ENCODE measurements at regions not wholly inside any gene's neighbourhood (a gene's known extent, or its start where the extent isn't known, plus 50 kb on each side); places are given as distances from the start of the nearest gene placed in this dataset.

DNA sequence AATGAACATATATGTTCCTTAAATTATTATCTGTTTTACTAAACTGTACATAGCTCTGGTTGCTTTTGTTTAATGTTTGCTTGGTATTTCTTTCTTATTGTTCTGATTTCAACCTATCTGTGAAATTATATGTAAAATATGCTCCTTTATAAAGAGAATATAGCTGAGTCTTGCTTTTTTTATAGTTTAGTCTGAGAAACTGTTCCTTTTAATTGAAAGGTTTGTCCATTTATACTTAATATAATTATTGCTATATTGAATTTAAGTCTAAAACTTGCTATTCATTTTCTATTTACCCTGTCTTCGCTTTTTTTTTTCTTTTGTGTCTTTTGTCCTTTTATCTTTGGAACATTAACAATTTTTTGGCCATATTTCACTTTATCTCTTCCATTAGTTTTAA, 712.0 kb downstream of the MAT2B start:
- no peaks in the 10 kb centered on the region for H3K27me3 ChIP-seq (ENCODE audit: insufficient read depth, low read length)
- TF ChIP-seq, protein P1, sequence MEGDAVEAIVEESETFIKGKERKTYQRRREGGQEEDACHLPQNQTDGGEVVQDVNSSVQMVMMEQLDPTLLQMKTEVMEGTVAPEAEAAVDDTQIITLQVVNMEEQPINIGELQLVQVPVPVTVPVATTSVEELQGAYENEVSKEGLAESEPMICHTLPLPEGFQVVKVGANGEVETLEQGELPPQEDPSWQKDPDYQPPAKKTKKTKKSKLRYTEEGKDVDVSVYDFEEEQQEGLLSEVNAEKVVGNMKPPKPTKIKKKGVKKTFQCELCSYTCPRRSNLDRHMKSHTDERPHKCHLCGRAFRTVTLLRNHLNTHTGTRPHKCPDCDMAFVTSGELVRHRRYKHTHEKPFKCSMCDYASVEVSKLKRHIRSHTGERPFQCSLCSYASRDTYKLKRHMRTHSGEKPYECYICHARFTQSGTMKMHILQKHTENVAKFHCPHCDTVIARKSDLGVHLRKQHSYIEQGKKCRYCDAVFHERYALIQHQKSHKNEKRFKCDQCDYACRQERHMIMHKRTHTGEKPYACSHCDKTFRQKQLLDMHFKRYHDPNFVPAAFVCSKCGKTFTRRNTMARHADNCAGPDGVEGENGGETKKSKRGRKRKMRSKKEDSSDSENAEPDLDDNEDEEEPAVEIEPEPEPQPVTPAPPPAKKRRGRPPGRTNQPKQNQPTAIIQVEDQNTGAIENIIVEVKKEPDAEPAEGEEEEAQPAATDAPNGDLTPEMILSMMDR (IDR thresholded peaks at IDR 0.05; ENCODE audit: extremely low read depth, low read depth, low read length) = no peak
- no peak overlapping the region for H3K27ac ChIP-seq (ENCODE audit: low read depth, low read length)
- no peak overlapping the region for H3K4me3 ChIP-seq (ENCODE audit: insufficient read depth, low read length)
- no peaks in the 10 kb centered on the region for H3K9me3 ChIP-seq (ENCODE audit: low read depth, low read length)
- no peaks in the 10 kb centered on the region for H3K36me3 ChIP-seq (ENCODE audit: insufficient read depth, low read length)
- H2AFZ ChIP-seq (ENCODE audit: low read length) = no peak overlapping the region
- no peaks in the 10 kb centered on the region for H3K79me2 ChIP-seq (ENCODE audit: insufficient read depth, low read length)
- H3K4me2 ChIP-seq (ENCODE audit: insufficient read depth, low read length) = no peak overlapping the region
- H4K20me1 ChIP-seq (ENCODE audit: insufficient read depth, low read length) = no peaks in the 10 kb centered on the region
- DNase-seq (ENCODE audit: insufficient read length, low spot score, missing footprints) = no peak
- H3K4me1 ChIP-seq (ENCODE audit: insufficient read depth, low read length) = peaks cover 3% of the 10 kb centered on the region

DNA sequence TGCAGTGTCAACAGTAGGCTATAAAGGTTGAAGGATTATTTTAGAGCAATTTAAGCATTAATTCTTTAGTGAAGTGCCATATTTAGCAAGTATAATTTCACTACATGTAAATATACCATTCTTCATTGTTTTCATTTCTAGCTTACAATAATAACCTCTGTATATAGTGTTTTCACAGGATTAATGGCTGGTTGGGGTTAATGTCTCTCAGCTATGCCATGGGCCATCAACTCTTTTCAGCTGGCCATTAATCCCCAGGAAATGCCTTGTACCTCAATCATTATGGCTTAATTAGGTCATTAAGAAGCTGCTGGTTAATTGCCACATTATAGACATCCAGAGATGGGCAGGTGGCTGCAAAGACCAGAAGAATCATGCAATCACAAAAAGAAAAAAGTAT, 715.1 kb downstream of the MAT2B start:
- TF ChIP-seq, protein P1 (IDR thresholded peaks at IDR 0.05; ENCODE audit: extremely low read depth, low read depth, low read length) = no peak
- DNase-seq (ENCODE audit: insufficient read length, low spot score, missing footprints) = no peak
- Histone ChIP-seq H3K79me2 (ENCODE audit: insufficient read depth, low read length) (no peaks in the 10 kb centered on the region), H3K4me3 (ENCODE audit: insufficient read depth, low read length) (no peak overlapping the region), H3K27me3 (ENCODE audit: insufficient read depth, low read length) (no peaks in the 10 kb centered on the region), H3K36me3 (ENCODE audit: insufficient read depth, low read length) (no peaks in the 10 kb centered on the region), H3K4me1 (ENCODE audit: insufficient read depth, low read length) (no peaks in the 10 kb centered on the region), H4K20me1 (ENCODE audit: insufficient read depth, low read length) (no peaks in the 10 kb centered on the region), H3K4me2 (ENCODE audit: insufficient read depth, low read length) (no peak overlapping the region), H3K9me3 (ENCODE audit: low read depth, low read length) (no peaks in the 10 kb centered on the region), H3K27ac (ENCODE audit: low read depth, low read length) (no peak overlapping the region), H2AFZ (ENCODE audit: low read length) (no peak overlapping the region)

DNA sequence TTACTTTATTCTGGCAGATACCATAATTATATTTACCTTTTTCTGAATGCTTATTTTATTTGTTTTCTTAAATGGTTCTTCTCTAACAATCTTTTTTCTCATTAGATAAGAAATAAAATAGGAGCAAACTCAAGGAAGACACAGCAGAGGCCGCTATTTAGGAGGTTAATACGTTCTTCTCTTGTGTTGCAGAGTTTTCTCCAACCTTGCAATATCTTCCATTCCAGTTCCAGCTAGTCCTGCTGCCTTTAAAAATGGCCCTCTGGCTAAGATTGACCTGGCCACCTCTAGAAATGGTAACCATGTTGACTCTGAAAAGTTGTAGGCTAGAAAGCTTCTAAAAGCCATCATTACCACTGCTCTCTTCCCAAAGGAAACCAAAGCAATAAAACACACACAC, 718.8 kb downstream of the MAT2B start:
- TF ChIP-seq, protein P1 (IDR thresholded peaks at IDR 0.05; ENCODE audit: extremely low read depth, low read depth, low read length) = no peak
- no peak overlapping the region for H3K4me2 ChIP-seq (ENCODE audit: insufficient read depth, low read length)
- H3K27me3 ChIP-seq (ENCODE audit: insufficient read depth, low read length) = no peaks in the 10 kb centered on the region
- no peak overlapping the region for H2AFZ ChIP-seq (ENCODE audit: low read length)
- no peak for DNase-seq (ENCODE audit: insufficient read length, low spot score, missing footprints)
- H3K27ac ChIP-seq (ENCODE audit: low read depth, low read length) = no peak overlapping the region
- H3K79me2 ChIP-seq (ENCODE audit: insufficient read depth, low read length) = no peaks in the 10 kb centered on the region
- no peaks in the 10 kb centered on the region for H3K36me3 ChIP-seq (ENCODE audit: insufficient read depth, low read length)
- H3K9me3 ChIP-seq (ENCODE audit: low read depth, low read length) = no peaks in the 10 kb centered on the region
- H3K4me1 ChIP-seq (ENCODE audit: insufficient read depth, low read length) = no peaks in the 10 kb centered on the region
- no peaks in the 10 kb centered on the region for H4K20me1 ChIP-seq (ENCODE audit: insufficient read depth, low read length)
- no peak overlapping the region for H3K4me3 ChIP-seq (ENCODE audit: insufficient read depth, low read length)

DNA sequence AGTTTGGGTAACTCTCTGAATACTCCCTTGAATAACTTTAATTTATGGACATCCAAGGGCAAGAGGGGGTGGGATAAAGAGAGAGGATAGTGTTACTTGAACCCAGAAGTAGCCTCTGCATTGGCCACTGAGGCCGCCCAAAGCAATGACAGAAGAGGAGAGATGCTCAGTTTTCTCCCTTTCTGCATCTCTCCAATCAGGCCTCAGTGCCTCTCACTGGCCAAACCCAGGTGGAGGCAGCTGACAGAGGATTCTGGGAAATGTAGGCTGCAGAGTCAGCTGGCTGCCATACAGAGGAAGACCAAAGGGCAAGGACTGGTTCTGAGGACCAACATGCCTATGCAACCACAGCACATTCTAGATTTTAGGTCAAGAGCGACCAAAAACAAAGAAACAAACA, 719.4 kb downstream of the MAT2B start:
- Histone ChIP-seq H4K20me1 (ENCODE audit: insufficient read depth, low read length) (no peaks in the 10 kb centered on the region), H3K36me3 (ENCODE audit: insufficient read depth, low read length) (no peaks in the 10 kb centered on the region), H3K4me2 (ENCODE audit: insufficient read depth, low read length) (no peak overlapping the region), H3K4me3 (ENCODE audit: insufficient read depth, low read length) (no peak overlapping the region), H2AFZ (ENCODE audit: low read length) (no peak overlapping the region), H3K79me2 (ENCODE audit: insufficient read depth, low read length) (no peaks in the 10 kb centered on the region), H3K4me1 (ENCODE audit: insufficient read depth, low read length) (no peaks in the 10 kb centered on the region), H3K27me3 (ENCODE audit: insufficient read depth, low read length) (no peaks in the 10 kb centered on the region), H3K9me3 (ENCODE audit: low read depth, low read length) (no peaks in the 10 kb centered on the region), H3K27ac (ENCODE audit: low read depth, low read length) (no peak overlapping the region)
- TF ChIP-seq, protein P1 (IDR thresholded peaks at IDR 0.05; ENCODE audit: extremely low read depth, low read depth, low read length) = no peak
- no peak for DNase-seq (ENCODE audit: insufficient read length, low spot score, missing footprints)
